Omental fat pad (tissue), 3 donors: ENCODE measurements at regions not wholly inside any gene's neighbourhood (a gene's known extent, or its start where the extent isn't known, plus 50 kb on each side); places are given as distances from the start of the nearest gene placed in this dataset.
"Not testable (repeated sequence)": the region's sequence is repeated elsewhere in the genome, so short reads cannot be mapped to it uniquely, and the experiment has no call there.

Source experiments
- ATAC-seq: fragments of 150-250 bp; one replicate; pipeline ENCODE4 v1.9.1; 2016; ENCODE audit warnings: mild to moderate bottlenecking, moderate library complexity; ENCODE audit not compliant: low FRiP score
- DNase-seq: peaks from one replicate; pipeline ENCODE4 v3.0.0-alpha.2; 2019; ENCODE audit warnings: low spot score
- TF ChIP-seq, protein P1 (sequence below), 3 donors: fragments of 450-650 bp; IDR thresholded peaks; one replicate each; pipeline ENCODE4 v1.5.1; 2016 to 2017; ENCODE audit warnings: antibody characterized with exemption in 3 of 3, mild to moderate bottlenecking in 3 of 3, moderate library complexity in 2 of 3

DNA sequence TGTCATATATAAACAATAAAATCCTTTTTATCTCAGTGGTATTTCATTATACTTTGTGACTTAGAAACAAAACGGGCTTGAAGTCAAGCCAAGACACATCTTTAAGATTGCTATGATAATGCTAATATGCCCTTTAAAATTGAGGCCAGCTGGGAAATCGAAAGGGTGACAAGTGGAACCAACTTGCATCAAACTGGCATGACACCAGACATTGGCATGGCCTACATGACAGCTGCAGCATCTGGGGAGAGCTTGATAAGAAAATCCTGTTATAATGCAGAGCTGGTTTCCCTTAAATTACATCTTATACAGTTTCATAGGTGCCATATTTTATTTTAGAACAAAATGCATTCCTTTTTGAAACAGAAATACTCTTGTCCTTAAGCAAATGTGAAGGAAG is 325.2 kb downstream of the ZBBX start:
- no peak for ATAC-seq
- DNase-seq, result no peak
- TF ChIP-seq, protein P1, sequence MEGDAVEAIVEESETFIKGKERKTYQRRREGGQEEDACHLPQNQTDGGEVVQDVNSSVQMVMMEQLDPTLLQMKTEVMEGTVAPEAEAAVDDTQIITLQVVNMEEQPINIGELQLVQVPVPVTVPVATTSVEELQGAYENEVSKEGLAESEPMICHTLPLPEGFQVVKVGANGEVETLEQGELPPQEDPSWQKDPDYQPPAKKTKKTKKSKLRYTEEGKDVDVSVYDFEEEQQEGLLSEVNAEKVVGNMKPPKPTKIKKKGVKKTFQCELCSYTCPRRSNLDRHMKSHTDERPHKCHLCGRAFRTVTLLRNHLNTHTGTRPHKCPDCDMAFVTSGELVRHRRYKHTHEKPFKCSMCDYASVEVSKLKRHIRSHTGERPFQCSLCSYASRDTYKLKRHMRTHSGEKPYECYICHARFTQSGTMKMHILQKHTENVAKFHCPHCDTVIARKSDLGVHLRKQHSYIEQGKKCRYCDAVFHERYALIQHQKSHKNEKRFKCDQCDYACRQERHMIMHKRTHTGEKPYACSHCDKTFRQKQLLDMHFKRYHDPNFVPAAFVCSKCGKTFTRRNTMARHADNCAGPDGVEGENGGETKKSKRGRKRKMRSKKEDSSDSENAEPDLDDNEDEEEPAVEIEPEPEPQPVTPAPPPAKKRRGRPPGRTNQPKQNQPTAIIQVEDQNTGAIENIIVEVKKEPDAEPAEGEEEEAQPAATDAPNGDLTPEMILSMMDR (IDR thresholded peaks at IDR 0.05), result no peak

DNA sequence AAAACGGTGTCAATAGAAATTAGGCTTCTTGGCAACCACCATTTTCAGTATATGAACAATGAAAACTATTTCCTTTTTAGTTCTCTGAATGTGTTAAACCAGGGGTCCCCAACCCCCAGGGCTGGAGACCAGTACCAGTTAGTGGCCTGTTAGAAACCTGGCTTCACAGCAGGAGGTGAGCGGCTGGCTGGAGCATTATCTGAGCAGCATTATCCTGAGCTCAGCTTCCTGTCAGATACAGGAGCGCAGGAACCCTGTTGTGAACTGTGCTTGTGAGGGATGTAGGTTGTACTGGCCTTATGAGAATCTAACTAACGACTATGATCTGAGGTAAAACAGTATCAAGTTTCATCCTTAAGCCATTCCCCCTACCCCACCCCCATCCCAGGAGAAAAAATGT is 328.7 kb downstream of the ZBBX start:
- TF ChIP-seq, protein P1 (IDR thresholded peaks at IDR 0.05), result no peak
- DNase-seq (no peak), ATAC-seq (no peak)

DNA sequence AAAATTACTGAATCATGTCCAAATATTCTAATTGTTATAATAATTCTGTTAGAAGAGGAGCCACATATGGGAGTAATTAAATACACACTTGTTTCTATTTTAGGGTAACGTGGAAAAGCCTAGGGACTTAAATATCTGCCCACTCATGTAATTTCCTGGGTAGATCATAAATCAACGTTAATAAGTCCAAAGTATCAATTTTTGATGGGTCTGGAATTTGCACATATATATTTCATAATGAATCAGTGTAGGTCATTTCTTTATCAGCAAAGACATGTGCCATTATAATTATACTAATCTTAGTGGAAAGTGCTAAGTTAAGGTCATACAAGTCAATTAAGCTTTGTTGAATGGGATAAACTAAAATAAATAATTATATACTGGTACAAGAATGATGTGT is 346.2 kb downstream of the ZBBX start:
- TF ChIP-seq, protein P1 (IDR thresholded peaks at IDR 0.05), result no peak
- DNase-seq (no peak), ATAC-seq (no peak)

DNA sequence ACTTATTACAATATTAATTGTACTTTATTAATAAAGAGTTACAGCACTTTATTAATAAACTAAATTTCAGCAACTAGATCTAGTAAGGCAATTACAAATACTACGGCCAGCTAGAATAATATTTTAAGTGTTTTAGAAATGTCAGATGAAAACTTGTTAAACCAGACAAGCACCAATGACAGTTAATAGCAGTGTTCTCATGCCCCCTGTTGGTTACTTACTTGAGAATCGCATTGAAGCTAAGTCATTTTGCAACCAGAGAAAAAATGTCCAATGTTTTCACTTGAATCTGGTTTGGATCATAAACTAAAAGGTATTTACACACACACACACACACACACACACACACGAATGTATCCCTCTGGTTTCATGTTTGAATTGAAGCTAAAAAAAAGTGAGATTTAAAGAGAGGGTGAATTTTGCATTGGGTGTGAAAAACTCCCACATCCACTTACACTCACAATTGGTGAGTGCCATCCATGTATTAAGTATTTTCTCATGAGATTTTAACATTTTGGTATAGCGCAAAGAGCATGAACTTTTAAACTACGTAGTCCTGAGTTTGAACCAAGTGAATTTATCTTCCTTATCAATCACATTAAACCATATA is 347.7 kb downstream of the ZBBX start:
- no peak for DNase-seq
- TF ChIP-seq, protein P1 (IDR thresholded peaks at IDR 0.05), result no peak
- ATAC-seq, result no peak

DNA sequence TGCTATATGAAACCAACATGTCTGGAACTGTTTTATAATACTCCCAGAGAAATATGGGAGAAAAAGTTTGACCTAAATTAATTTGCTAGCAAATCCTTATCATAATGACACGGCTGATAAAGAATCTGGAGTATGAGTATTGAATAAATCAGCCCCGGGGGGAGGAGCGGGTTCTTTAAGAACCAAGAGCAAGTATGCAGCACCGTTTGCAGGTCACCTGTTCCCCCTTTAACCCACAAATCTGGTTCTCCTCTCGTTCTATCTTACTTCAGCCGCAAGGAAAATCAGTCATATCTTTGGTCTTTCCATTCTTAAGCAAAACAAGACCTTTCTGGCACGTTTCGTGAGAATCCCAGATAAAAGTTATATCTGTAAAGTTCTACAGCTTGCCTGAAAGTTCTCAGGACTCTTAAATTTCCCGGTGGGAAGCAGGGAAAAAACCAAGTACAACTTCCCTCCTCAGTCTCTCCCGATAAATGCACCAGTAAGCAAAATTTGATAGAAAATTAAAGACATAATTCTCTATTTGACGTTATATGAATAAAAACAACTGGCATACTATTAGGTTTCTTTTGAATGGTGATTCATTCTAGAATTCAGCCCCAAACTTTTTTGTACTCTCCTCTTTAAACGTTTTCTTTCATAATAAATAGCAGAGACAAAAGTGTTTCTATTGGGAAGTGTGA is 348.6 kb downstream of the ZBBX start:
- DNase-seq, result no peak
- ATAC-seq, result no peak

DNA sequence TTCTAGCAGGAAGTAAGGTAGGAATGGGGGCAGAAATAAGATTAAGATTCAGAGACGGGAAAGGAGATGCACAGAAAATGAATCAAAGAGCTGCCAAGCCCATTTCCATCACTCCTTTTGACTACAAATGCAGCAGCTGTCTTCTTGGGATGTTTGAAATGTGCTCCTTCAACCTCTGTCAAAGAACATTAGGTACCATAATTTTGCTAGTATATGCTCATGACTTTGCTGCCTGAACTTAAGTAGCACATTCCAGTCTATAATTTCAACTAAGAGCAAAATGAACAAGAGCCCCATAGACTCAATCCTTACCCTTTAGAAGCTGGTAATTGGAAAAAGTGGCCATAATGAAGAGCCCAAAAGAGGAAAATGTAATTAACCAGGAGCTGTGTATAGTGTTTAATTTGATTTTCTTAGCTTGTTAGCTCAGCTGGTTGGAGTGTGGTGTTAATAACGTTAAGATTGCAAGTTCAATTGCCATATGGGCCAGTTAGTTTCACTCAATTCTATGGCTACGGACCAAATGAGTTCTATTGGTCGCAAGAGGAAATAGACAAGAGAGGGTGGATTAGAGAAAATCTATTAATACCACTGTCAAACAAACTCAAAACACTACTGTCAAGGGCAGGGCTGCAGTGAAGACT is 349.9 kb downstream of the ZBBX start:
- DNase-seq (no peak), ATAC-seq (no peak)
- TF ChIP-seq, protein P1 (IDR thresholded peaks at IDR 0.05), result no peak

More for the DNA sequence above, 348.6 kb downstream of the ZBBX start:
- TF ChIP-seq, protein P1 (IDR thresholded peaks at IDR 0.05), result no peak

DNA sequence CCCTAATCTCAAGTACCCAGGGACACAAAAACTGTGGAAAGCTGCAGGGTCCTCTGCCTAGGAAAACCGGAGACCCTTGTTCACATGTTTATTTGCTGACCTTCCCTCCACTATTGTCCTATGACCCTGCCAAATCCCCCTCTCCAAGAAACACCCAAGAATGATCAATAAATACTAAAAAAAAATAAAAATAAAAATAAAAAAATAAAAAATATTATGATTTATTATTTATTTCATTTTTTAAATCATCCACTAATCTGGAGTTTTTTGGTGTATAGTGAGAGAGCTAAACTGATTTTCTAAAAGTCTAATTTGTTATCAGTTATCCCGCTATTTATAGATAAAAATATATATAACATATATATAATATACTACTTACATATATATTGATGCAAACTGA is 360.6 kb downstream of the ZBBX start:
- not testable (repeated sequence) for DNase-seq, ATAC-seq

DNA sequence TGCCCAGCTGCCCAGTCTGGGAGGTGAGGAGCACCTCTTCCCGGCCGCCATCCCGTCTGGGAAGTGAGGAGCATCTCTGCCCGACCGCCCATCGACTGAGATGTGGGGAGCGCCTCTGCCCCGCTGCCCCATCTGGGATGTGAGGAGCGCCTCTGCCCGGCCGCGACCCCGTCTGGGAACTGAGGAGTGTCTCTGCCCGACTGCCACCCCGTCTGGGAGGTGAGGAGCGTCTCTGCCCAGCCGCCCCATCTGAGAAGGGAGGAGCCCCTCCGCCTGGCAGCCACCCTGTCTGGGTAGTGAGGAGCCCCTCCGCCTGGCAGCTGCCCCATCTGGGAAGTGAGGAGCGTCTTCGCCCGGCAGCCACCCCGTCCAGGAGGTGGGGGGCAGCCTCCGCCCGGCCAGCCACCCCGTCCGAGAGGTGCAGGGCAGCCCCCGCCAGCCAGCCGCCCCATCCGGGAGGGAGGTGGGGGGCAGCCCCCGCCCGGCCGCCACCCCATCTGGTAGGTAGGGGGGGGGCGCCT is 361.4 kb downstream of the ZBBX start:
- ATAC-seq, DNase-seq: not testable (repeated sequence)
